ENCODE measurements at regions not wholly inside any gene's neighbourhood (a gene's known extent, or its start where the extent isn't known, plus 50 kb on each side); places are given as distances from the start of the nearest gene placed in this dataset.
A peak's percentile ranks its signal among the peaks of the same experiment; 100 is the strongest.

- peaks cover 0 to 6% (median 0%) of the 10 kb centered on the region in 3 donors for H3K9me3 ChIP-seq
- intact Hi-C loops (cut with DNase I), result no loop called here
- no peak for TF ChIP-seq POLR2A (IDR thresholded peaks at IDR 0.05)
- TF ChIP-seq CTCF (IDR thresholded peaks at IDR 0.05), result no peak
- no peak overlapping the region for H3K27ac ChIP-seq
- H3K4me1 ChIP-seq, result peaks cover 6 to 36% (median 20%) of the 10 kb centered on the region in 3 donors
- no peak for DNase-seq
- no peak overlapping the region for H3K4me3 ChIP-seq
- H3K36me3 ChIP-seq, result no peaks in the 10 kb centered on the region
- H3K27me3 ChIP-seq, result peaks cover 0 to 16% (median 0%) of the 10 kb centered on the region in 4 donors
- 73 to 79% methylated on average over 10 to 11 of the region's 13 CpGs for WGBS, 2 donors
Measured at GRCh38 chr4:41358647-41359421, 102.1 kb downstream of the UCHL1 start.

GRCh38 chr4:41359422-41359775 lies 102.7 kb downstream of the UCHL1 start:
- Histone ChIP-seq H3K4me3 (no peak overlapping the region), H3K27ac (no peak overlapping the region), H3K36me3 (no peaks in the 10 kb centered on the region), H3K27me3 (peaks cover 0 to 16% (median 0%) of the 10 kb centered on the region in 4 donors), H3K4me1 (peaks cover 6 to 42% (median 24%) of the 10 kb centered on the region in 3 donors), H3K9me3 (peaks cover 0 to under 1% (median 0%) of the 10 kb centered on the region in 3 donors)
- DNase-seq, result no peak
- no peak for TF ChIP-seq CTCF (IDR thresholded peaks at IDR 0.05)
- TF ChIP-seq POLR2A (IDR thresholded peaks at IDR 0.05), result no peak
- intact Hi-C loops (cut with DNase I), result no loop called here
- 81% methylated on average over 4 to 5 of the region's 5 CpGs for WGBS, 2 donors

GRCh38 chr4:41359836-41360213 lies 103.1 kb downstream of the UCHL1 start:
- peak overlapping the region; percentile 73 to 92 (median 81) for H3K4me3 ChIP-seq
- H3K27ac ChIP-seq, result peak overlapping the region in 1 of 4 donors; percentile 77
- no peaks in the 10 kb centered on the region for H3K36me3 ChIP-seq
- DNase-seq, result no peak
- intact Hi-C loops (cut with DNase I), result no loop called here
- H3K9me3 ChIP-seq, result no peaks in the 10 kb centered on the region
- TF ChIP-seq CTCF (IDR thresholded peaks at IDR 0.05), result no peak
- H3K4me1 ChIP-seq, result peaks cover 6 to 46% (median 27%) of the 10 kb centered on the region in 3 donors
- 54 to 62% methylated on average over 8 to 11 of the region's 11 CpGs for WGBS, 2 donors
- peaks cover 0 to 16% (median 0%) of the 10 kb centered on the region in 4 donors for H3K27me3 ChIP-seq

GRCh38 chr4:41360214-41360920 lies 103.6 kb downstream of the UCHL1 start:
- Histone ChIP-seq H3K9me3 (no peaks in the 10 kb centered on the region), H3K27ac (peak overlapping the region; percentile 38 to 77 (median 69)), H3K36me3 (no peaks in the 10 kb centered on the region), H3K27me3 (peaks cover 0 to 16% (median 0%) of the 10 kb centered on the region in 4 donors), H3K4me1 (peaks cover 6 to 52% (median 30%) of the 10 kb centered on the region in 3 donors), H3K4me3 (peak overlapping the region; percentile 73 to 92 (median 81))
- intact Hi-C loops (cut with DNase I), result no loop called here
- DNase-seq, result no peak
- no peak for TF ChIP-seq CTCF (IDR thresholded peaks at IDR 0.05)
- TF ChIP-seq POLR2A (IDR thresholded peaks at IDR 0.05), result no peak
- WGBS, 2 donors, result 4% methylated on average over 4 of the region's 92 CpGs; no CpG with 5 or more reads in 1 of the 2 donors

All from esophagus squamous epithelium (tissue), 5 donors.